HEK293 (cell line): ENCODE measurements at regions not wholly inside any gene's neighbourhood (a gene's known extent, or its start where the extent isn't known, plus 50 kb on each side); places are given as distances from the start of the nearest gene placed in this dataset.

Experiments used
- CTCF ChIP-seq: fragments of 450-650 bp; formaldehyde crosslinking; IDR thresholded peaks from 2 replicates; pipeline ENCODE4 v1.5.1; 2016; ENCODE audit warnings: missing biosample characterization, missing genetic modification characterization
- ZBTB1 ChIP-seq: fragments of 450-650 bp; formaldehyde crosslinking; IDR thresholded peaks from 2 replicates; pipeline ENCODE4 v1.5.1; 2016; ENCODE audit warnings: missing biosample characterization, missing genetic modification characterization
- ZNF121 ChIP-seq: fragments of 450-650 bp; formaldehyde crosslinking; IDR thresholded peaks from 2 replicates; pipeline ENCODE4 v1.5.1; 2016; ENCODE audit warnings: missing biosample characterization, missing genetic modification characterization
- ZNF544 ChIP-seq: fragments of 450-650 bp; formaldehyde crosslinking; IDR thresholded peaks from 2 replicates; pipeline ENCODE4 v1.5.0; 2017; ENCODE audit warnings: missing biosample characterization, missing genetic modification characterization
- ZNF600 ChIP-seq: fragments of 450-650 bp; formaldehyde crosslinking; IDR thresholded peaks from 2 replicates; pipeline ENCODE4 v1.5.1; 2016; ENCODE audit warnings: missing biosample characterization, missing genetic modification characterization

- TF ChIP-seq CTCF (tag by site-specific recombination) (no peak), ZNF544 (tag by site-specific recombination) (no peak), ZBTB1 (tag by site-specific recombination) (no peak), ZNF121 (tag by site-specific recombination) (no peak), ZNF600 (tag by site-specific recombination) (no peak)
Measured at GRCh38 chr4:107458194-107458593, 261.8 kb downstream of the PAPSS1 start.
